GM19239 (cell line): ENCODE measurements at regions not wholly inside any gene's neighbourhood (a gene's known extent, or its start where the extent isn't known, plus 50 kb on each side); places are given as distances from the start of the nearest gene placed in this dataset.

ENCODE experiments used
- DNase-seq: peaks from one replicate; pipeline ENCODE4 v3.0.0; 2011; ENCODE audit warnings: low spot score; ENCODE audit not compliant: insufficient read length
- FAIRE-seq: peaks from 2 replicates; lab custom pipeline; 2011; peaks lifted over from hg19 to GRCh38; lab: Jason Lieb, UNC

DNA sequence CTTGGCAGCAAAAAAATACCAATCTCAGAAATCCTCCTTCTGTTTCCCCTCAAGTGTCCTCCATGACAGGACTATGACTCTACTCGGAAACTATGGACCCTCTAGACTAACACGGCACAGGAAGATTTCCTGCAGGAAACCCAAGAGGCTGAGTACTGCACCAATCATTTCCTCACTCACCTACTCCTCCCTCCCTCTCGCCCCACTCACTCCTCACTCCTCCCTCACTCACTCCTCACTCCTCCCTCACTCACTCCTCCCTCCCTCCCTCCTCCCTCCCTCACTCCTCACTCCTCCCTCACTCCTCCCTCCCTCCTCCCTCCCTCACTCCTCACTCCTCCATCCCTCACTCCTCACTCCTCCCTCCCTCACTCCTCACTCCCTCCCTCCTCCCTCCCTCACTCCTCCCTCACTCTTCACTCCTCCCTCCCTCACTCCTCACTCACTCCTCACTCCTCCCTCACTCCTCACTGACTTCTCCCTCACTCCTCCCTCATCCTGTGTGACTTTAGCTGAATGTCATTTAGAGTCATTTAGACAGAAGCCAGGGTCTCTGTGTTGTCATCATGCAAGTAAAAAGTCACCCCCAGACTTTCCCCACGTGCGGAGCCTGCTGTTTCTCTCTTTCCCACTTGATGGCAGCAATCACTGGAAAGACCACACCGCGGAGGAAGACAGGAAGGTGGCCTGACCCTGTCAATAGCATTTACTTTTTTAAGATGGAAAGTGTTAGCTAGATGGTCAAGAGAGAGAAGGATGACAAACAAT, 226.8 kb upstream of the PDE10A start:
- DNase-seq (no peak), FAIRE-seq (no peak)

GRCh38 chr6:165886169-165886568, 223.1 kb upstream of the PDE10A start:
- FAIRE-seq (no peak), DNase-seq (no peak)

DNA sequence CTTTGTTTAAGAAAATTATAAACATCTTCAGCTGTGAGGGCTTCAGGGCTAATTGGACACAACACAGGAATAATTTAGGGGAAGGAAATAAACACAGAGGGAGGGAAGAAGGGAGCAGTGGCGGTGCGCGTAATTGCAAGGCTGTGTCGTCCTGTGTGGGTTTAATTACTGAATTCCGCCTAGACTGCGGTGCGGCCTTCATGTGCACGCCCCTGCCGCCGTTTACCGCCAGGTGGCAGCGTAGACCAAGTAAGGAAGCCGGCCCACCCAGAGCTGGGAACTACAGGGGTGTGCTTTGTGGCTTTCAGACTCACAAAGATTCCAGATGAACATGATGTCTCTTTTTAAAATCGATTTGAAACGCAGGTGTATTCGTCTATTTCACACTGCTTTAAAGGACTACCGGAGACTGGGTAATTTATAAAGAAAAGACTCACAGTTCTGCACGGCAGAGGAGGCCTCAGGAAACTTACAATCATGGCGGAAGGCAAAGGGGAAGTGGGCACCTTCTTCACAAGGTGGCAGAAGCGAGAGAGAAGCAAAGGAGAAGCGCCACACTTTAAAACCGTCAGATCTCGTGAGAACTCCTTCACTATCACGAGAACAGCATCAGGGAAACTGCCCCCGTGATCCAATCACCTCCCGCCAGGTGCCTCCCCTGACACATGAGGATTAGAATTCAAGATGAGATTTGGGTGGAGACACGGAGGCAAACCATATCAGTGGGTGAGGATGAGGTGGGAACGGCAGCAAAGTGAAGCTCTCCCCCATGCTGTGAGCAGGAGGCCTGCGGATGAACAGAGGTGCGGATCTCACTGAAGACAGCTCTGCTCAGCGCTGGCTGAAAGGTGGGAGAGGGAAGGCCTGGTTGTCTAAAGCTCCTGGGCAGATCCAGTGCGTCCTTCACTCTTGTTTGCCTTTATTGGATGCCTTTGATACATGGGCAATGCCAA, 222.0 kb upstream of the PDE10A start:
- FAIRE-seq = peak; percentile 51

DNA sequence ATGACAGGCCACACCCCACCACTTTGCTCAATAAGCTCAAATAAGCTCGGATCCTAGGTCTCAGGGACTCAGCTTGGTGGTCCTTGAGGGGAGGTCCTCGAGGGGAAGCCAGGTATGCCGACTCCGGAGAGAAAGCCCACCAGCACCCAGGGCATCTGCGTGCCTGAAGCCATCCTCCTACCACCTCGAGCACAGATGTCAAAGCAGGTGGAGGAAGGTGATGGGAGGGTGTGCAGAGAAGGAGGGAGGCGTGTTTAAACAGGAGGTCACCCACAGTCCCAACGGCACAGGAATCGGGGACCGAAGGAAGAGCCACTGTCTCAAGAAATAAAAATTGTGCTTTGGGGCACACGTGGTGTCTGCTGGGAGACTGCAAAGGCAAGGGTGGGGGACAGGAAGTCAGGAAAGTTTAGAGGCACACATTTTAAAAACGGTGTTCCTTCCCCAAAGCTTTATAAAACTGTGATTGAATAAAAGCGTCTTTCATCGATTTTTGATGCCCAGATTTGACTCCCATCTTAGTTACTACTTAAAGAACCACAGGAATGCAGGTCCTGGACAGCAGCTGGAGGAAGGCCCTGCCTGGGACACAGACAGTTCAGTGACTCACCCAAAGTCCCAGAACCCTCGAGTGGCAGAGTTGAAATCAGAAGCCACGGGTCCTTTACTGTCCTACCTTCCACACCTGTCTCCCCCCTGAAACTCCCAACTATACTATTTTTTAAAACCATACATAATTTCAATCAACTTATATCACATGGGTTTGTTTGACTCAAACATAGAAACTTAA, 221.0 kb upstream of the PDE10A start:
- DNase-seq = no peak
- no peak for FAIRE-seq

More for the DNA sequence above, 222.0 kb upstream of the PDE10A start:
- peak; percentile 40 for DNase-seq

DNA sequence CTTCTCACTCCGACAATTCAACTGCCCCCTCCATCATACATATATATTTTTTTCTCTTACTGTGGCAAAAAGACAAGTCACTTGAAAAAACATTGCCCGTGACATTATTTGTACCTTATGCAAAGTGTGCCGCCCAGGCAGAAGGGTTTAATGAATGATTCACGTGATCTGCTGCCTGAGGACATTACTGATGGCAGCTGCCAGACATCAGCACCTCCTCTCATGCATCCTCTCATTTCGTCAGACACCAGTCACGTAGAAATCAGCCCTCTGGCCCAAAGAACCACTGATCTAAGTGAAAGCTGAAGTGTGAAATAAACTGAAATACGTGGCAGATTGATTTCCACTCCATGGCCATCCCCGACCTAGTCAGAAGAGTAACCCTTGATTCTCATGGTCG, 218.8 kb upstream of the PDE10A start:
- no peak for DNase-seq
- no peak for FAIRE-seq

GRCh38 chr6:165880686-165881085, 217.6 kb upstream of the PDE10A start:
- no peak for DNase-seq
- no peak for FAIRE-seq

DNA sequence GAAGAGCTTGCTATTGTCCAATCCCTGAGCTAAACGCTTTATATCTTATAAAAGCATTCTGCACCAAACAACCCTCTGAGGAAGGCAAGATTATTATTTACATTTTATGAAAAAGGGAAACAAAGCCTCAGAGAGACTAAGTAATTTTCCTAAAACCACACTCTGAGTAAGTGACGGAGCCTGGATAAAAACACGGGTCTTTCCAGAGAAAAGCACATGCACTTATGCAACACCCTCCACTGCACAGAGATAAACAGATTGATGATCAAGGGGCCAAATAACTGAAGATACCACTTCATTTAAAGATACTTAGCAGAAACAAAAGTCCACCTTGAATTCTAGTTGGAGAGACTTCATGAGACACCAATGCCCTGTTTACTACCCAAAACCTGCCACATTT, 214.7 kb upstream of the PDE10A start:
- DNase-seq (no peak), FAIRE-seq (no peak)

- FAIRE-seq = no peak
- DNase-seq = no peak
These were observed 214.2 kb upstream of the PDE10A start for GRCh38 chr6:165877192-165877591.

GRCh38 chr6:165876588-165876987, 213.5 kb upstream of the PDE10A start:
- DNase-seq = no peak
- no peak for FAIRE-seq

DNA sequence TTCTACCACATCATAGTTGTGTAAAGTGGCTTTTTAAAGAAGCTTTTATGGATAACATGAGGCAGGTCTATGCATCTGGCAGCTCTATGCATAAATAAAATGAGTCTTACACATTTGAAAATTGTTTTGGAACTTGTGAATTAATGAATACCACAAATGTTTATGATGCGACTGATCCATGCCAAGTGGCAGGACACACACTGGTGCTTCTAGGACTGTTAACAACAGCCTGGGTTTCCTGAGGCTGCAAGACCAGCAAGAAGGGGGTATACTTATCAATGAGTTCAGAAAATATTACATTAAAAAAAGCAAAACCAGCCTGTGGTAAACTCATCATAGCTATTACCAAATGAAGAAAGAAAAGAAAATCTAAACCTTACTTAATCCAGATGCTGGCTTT, 212.9 kb upstream of the PDE10A start:
- no peak for DNase-seq
- FAIRE-seq = no peak

DNA sequence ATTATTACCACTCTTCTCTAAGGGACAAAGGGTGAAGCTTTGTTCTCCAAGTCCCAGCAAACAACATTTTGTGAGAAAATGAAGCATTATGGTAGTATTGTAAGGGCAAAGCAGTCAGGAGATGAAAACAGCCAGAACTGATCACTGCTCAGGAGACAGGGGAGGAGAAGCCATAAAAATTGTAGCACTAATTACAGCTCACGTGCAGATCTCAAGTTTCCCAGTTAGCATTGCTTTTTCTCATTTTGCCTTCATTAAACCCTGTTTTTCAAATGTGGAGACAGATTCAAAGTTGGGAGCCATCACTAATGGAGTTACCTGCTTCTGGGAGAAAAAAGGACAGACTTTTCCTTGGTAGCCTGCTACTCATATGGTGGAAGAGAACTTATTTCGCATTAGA, 210.9 kb upstream of the PDE10A start:
- no peak for DNase-seq
- no peak for FAIRE-seq

GRCh38 chr6:165872811-165873210, 209.8 kb upstream of the PDE10A start:
- DNase-seq (no peak), FAIRE-seq (no peak)

DNA sequence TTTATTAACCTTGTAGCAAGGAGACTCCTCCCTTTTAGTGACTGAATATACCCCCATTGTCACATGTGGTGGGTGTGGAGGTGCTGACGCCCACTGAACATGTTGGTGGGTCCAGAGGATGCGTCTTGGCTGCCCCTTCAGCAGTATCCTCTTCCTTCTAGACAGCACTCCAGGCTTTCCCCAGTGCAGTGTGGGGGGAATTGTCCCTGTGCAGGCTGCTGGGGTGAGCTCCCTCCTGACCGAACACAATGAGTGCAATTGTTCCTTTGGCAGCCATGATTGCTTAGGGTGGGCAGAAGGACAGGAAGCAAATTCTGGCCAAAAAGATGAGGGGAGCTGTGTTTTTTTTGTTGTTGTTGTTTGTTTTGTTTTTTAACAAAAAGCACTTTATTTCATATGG, 209.3 kb upstream of the PDE10A start:
- FAIRE-seq (no peak), DNase-seq (no peak)

- FAIRE-seq (no peak), DNase-seq (no peak)
These were observed 208.5 kb upstream of the PDE10A start for GRCh38 chr6:165871571-165871970.

GRCh38 chr6:165869526-165869925, 206.5 kb upstream of the PDE10A start:
- DNase-seq (no peak), FAIRE-seq (no peak)

DNA sequence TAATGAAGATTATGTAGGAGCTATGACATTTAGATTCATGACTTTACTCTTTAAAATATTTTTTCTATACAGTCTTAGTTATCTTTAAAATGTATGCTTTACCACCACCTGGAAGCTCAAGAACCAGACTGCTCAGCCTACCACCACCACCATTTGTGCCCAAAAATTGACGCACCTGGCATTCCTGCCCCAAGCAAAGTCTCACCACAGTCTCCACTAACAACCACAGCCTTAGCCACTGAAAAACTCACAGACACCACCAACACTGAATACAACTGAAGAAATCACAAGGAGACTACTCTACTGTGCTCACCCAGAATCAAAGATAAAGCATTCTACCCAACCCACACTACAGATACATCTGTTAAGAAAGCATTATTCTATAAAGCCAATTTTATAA, 201.9 kb upstream of the PDE10A start:
- FAIRE-seq (no peak), DNase-seq (no peak)

DNA sequence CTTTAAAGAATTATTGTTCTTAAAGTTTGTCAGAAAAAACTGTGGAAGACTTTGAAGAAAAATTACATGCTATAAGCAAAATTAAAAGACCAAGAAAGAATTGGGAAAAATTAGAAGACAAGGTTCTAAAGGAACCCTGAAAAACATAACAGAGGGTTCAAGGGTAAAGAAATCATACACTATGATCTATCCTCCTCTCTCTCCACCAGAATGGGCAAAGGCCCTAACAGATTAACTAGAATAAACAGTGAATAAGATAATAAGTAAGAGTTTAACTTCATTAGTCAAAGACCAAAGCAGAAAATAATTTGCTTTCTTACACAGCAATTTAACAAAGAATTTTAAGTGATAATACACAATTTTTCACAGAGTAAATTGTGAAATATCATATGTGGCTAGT, 201.2 kb upstream of the PDE10A start:
- FAIRE-seq (no peak), DNase-seq (no peak)

DNA sequence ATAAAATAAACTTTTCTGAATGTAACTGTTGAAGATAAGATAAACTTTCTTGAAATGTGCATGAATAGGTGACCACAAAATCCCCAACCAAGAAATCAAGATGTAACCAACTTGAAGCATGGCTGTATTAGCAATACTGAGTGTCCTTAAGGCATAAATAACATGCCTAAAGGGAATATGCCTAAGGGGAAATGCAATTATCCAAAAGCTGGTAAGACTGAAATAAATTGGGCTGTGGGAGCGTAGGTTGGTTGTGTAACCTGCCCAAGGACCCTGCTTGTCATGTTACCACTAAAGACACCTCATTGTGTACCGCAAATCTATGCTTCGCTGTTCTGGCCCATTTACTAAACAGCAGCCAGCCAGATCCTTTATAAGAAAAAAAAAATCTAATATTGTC, 200.8 kb upstream of the PDE10A start:
- FAIRE-seq = no peak
- DNase-seq = no peak

DNA sequence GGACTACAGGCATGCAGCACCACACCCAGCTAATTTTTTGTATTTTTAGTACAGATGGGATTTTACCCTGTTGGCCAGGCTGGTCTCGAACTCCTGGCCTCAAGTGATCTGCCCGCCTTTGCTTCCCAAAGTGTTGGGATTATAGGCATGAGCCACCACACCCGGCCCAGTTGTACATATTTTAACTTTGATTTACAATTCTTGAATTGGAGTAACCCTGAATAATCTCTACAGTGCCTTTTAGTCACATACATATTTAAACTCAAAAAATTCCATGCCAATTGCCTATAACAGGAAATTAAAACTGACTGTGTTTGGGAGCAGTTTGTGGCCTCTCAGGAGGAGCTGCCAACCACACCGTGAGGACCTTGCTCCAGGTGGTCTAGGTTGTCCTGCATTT, 199.8 kb upstream of the PDE10A start:
- FAIRE-seq = no peak
- no peak for DNase-seq

- DNase-seq (no peak), FAIRE-seq (no peak)
These were observed 198.2 kb upstream of the PDE10A start for GRCh38 chr6:165861226-165861625.

- FAIRE-seq = no peak
- no peak for DNase-seq
These were observed 195.5 kb upstream of the PDE10A start for GRCh38 chr6:165858586-165858985.
